ENCODE measurements at regions not wholly inside any gene's neighbourhood (a gene's known extent, or its start where the extent isn't known, plus 50 kb on each side); places are given as distances from the start of the nearest gene placed in this dataset.
A peak's percentile ranks its signal among the peaks of the same experiment; 100 is the strongest.

GRCh38 chr12:13661005-13661887 is 320.2 kb downstream of the GRIN2B start:
- DNase-seq (ENCODE audit: low read depth, low spot score): peak; percentile 3

More at GRCh38 chr12:13661005-13661887, 320.2 kb downstream of the GRIN2B start:
- no peak overlapping the region for H3K4me2 ChIP-seq (ENCODE audit: control insufficient read depth, insufficient read depth)
- H3K36me3 ChIP-seq (ENCODE audit: control insufficient read depth in 2 of 2, insufficient read depth in 2 of 2, low read length in 1 of 2): no peaks in the 10 kb centered on the region
- ATAC-seq (peak; percentile 93), FAIRE-seq (peak; percentile 84)
- 27% methylated on average over 11 of the region's 11 CpGs for WGBS (ENCODE audit: insufficient coverage, insufficient replicate concordance, low lambda C conversion rate, missing lambda C conversion rate)
- H2AFZ ChIP-seq (ENCODE audit: control insufficient read depth, low read depth, low read length): no peak overlapping the region
- CTCF ChIA-PET: interaction anchor here (0.6 to 4.9 kb wide), 29 partner anchors 8 to 506 kb away, joined by 3 to 69 read pairs (median 4); no protein-coding TSS in a partner anchor
- no peaks in the 10 kb centered on the region for H4K20me1 ChIP-seq (ENCODE audit: control insufficient read depth, insufficient read depth)
- in situ Hi-C loops (cut with MboI): loop anchor here (5.0 kb wide), 1 partner anchor 299 kb away; no protein-coding TSS in a partner anchor
- no peaks in the 10 kb centered on the region for H3K9me3 ChIP-seq (replicated peaks; ENCODE audit: control insufficient read depth, insufficient read depth, low read length)
- H3K4me1 ChIP-seq (ENCODE audit: control insufficient read depth, insufficient read depth, low read length): no peaks in the 10 kb centered on the region
- RAD21 ChIA-PET (ENCODE audit: unreplicated experiment): interaction anchor here (0.7 to 3.4 kb wide), 11 partner anchors 13 to 506 kb away, joined by 3 to 38 read pairs (median 5); no protein-coding TSS in a partner anchor
- POLR2A ChIA-PET: interaction anchor here (1.1 kb wide), 1 partner anchor 70 kb away, joined by 4 read pairs; no protein-coding TSS in a partner anchor
- SMC1A ChIA-PET (ENCODE audit: uncharacterized antibody, unreplicated experiment): interaction anchor here (0.7 to 3.3 kb wide), 19 partner anchors 12 to 506 kb away, joined by 3 to 33 read pairs (median 4); no protein-coding TSS in a partner anchor
- TF ChIP-seq, protein P1, sequence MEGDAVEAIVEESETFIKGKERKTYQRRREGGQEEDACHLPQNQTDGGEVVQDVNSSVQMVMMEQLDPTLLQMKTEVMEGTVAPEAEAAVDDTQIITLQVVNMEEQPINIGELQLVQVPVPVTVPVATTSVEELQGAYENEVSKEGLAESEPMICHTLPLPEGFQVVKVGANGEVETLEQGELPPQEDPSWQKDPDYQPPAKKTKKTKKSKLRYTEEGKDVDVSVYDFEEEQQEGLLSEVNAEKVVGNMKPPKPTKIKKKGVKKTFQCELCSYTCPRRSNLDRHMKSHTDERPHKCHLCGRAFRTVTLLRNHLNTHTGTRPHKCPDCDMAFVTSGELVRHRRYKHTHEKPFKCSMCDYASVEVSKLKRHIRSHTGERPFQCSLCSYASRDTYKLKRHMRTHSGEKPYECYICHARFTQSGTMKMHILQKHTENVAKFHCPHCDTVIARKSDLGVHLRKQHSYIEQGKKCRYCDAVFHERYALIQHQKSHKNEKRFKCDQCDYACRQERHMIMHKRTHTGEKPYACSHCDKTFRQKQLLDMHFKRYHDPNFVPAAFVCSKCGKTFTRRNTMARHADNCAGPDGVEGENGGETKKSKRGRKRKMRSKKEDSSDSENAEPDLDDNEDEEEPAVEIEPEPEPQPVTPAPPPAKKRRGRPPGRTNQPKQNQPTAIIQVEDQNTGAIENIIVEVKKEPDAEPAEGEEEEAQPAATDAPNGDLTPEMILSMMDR (IDR thresholded peaks at IDR 0.05 in 2 of 3, conservative IDR thresholded peaks at IDR 0.05 in 1 of 3; ENCODE audit: control insufficient read depth in 2 of 3, extremely low read depth in 1 of 3, insufficient read depth in 1 of 3, low read depth in 3 of 3, low read length in 3 of 3): peak; percentile 82 to 88 (median 83)
- no peak for TF ChIP-seq BRCA1 (IDR thresholded peaks at IDR 0.05; ENCODE audit: low read depth, low read length)
- 0 out of 2 replicates have a peak, but pooled peaks have one; percentile 22 for TF ChIP-seq YY1 (IDR thresholded peaks at IDR 0.05; ENCODE audit: low read depth, low read length)
- TF ChIP-seq PAX8 (IDR thresholded peaks at IDR 0.05): no peak
- TF ChIP-seq HDAC2 (IDR thresholded peaks at IDR 0.05): no peak
- TF ChIP-seq, protein P2, sequence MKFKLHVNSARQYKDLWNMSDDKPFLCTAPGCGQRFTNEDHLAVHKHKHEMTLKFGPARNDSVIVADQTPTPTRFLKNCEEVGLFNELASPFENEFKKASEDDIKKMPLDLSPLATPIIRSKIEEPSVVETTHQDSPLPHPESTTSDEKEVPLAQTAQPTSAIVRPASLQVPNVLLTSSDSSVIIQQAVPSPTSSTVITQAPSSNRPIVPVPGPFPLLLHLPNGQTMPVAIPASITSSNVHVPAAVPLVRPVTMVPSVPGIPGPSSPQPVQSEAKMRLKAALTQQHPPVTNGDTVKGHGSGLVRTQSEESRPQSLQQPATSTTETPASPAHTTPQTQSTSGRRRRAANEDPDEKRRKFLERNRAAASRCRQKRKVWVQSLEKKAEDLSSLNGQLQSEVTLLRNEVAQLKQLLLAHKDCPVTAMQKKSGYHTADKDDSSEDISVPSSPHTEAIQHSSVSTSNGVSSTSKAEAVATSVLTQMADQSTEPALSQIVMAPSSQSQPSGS (IDR thresholded peaks at IDR 0.05; ENCODE audit: low read length): no peak
- TF ChIP-seq ETV6 (conservative IDR thresholded peaks at IDR 0.05 in 1 of 2, IDR thresholded peaks at IDR 0.05 in 1 of 2; ENCODE audit: borderline replicate concordance in 1 of 2, low read depth in 1 of 2): no peak
- no peak for TF ChIP-seq PBX3 (IDR thresholded peaks at IDR 0.05; ENCODE audit: insufficient replicate concordance, low read depth, low read length)
- no peak for TF ChIP-seq CHD1 (IDR thresholded peaks at IDR 0.05; ENCODE audit: low read depth, low read length)
- TF ChIP-seq RAD21 (IDR thresholded peaks at IDR 0.05; ENCODE audit: insufficient read depth, low read depth, low read length): peak; percentile 80
- TF ChIP-seq STAT3 (IDR thresholded peaks at IDR 0.05; ENCODE audit: low read depth, low read length): no peak
- TF ChIP-seq BCL11A (IDR thresholded peaks at IDR 0.05; ENCODE audit: low read depth, low read length): no peak
- TF ChIP-seq SIX5 (IDR thresholded peaks at IDR 0.05; ENCODE audit: low read depth, low read length, severe bottlenecking): no peak
- TF ChIP-seq SMC3 (IDR thresholded peaks at IDR 0.05; ENCODE audit: borderline replicate concordance, low read length): peak; percentile 87
- no peak for TF ChIP-seq GABPA (IDR thresholded peaks at IDR 0.05; ENCODE audit: low read depth)
- no peak for TF ChIP-seq SUZ12 (IDR thresholded peaks at IDR 0.05; ENCODE audit: unreplicated experiment)
- H3K27ac ChIP-seq (ENCODE audit: control insufficient read depth, insufficient read depth): no peak overlapping the region
- H3K4me3 ChIP-seq: no peak overlapping the region
- intact Hi-C loops (cut with micrococcal nuclease; ENCODE audit: unreplicated experiment): loop anchor here (1.0 to 5.0 kb wide), 5 partner anchors 72 to 404 kb away; no protein-coding TSS in a partner anchor
- BruUV-seq (replicated peaks): no TSS peak
- no peak overlapping the region for H3K9ac ChIP-seq (ENCODE audit: control insufficient read depth, insufficient read depth, low read length)
- H3K27me3 ChIP-seq (replicated peaks in 1 of 2; ENCODE audit: control insufficient read depth in 2 of 2, insufficient read depth in 2 of 2, low read length in 1 of 2): 0 out of 4 replicates have a peak, but pooled peaks cover 0 to 4% of the 10 kb centered on the region in 2 experiments
- H3K79me2 ChIP-seq (ENCODE audit: control insufficient read depth, insufficient read depth, low read length): no peaks in the 10 kb centered on the region

Measured in GM12878 (cell line).